ENCODE measurements at regions not wholly inside any gene's neighbourhood (a gene's known extent, or its start where the extent isn't known, plus 50 kb on each side); places are given as distances from the start of the nearest gene placed in this dataset.

DNA sequence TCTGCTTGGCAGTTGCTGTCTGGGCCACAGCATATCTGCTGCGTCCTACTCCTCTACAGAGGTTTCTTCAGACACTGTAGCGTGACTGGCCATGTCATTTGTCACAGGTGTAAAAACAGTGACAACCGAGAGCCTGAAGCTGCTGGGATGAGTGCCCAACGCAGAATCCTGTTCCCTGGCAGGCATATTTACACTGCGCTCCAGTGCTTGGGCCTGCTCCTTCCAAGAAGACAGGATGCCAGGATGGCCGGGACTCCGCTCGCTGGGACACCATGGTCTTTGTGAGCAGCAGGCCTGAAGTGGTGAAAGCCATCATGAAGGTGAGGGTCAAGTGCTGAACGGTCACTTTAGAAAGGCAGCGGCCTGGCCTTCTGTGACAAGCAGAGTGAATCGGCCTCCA, 171.4 kb downstream of the EMP1 start:
- TF ChIP-seq ELK1 (IDR thresholded peaks at IDR 0.05; ENCODE audit: low read depth, low read length) (no peak), MAX (IDR thresholded peaks at IDR 0.05) (no peak), CTCF (IDR thresholded peaks at IDR 0.05) (no peak), RFX5 (IDR thresholded peaks at IDR 0.05) (no peak), ZFP36 (IDR thresholded peaks at IDR 0.05; ENCODE audit: borderline replicate concordance, partially characterized antibody) (no peak), GATA3 (IDR thresholded peaks at IDR 0.05; ENCODE audit: borderline replicate concordance) (no peak), RAD21 (conservative IDR thresholded peaks at IDR 0.05 in 1 of 2, IDR thresholded peaks at IDR 0.05 in 1 of 2) (no peak), JUNB (IDR thresholded peaks at IDR 0.05) (no peak), KDM1A (IDR thresholded peaks at IDR 0.05; ENCODE audit: low read depth) (no peak), FOSB (CRISPR knock-in tag; IDR thresholded peaks at IDR 0.05) (no peak)

Measured in A549 (cell line).